MV-4-11 (cell line): ENCODE measurements at regions not wholly inside any gene's neighbourhood (a gene's known extent, or its start where the extent isn't known, plus 50 kb on each side); places are given as distances from the start of the nearest gene placed in this dataset.
A peak's percentile ranks its signal among the peaks of the same experiment; 100 is the strongest.

Source experiments
- DNase-seq: peaks from one replicate; lab custom pipeline; 2025; lab: John Stamatoyannopoulos, UW

- peak; percentile 72 for DNase-seq
Observed at GRCh38 chr2:94939349-94939748, 68.1 kb downstream of the TEKT4 start.

- no peak for DNase-seq
Observed at GRCh38 chr2:94947097-94948016, 76.1 kb downstream of the TEKT4 start.

GRCh38 chr2:94955702-94956101 lies 69.8 kb upstream of the MAL start:
- DNase-seq: no peak

- DNase-seq: no peak
Observed at GRCh38 chr2:94956797-94957391, 68.6 kb upstream of the MAL start.

GRCh38 chr2:94958245-94958644 lies 67.3 kb upstream of the MAL start:
- no peak for DNase-seq

- DNase-seq: no peak
Observed at GRCh38 chr2:94960266-94960665, 65.2 kb upstream of the MAL start.

- no peak for DNase-seq
Observed at GRCh38 chr2:94960751-94961150, 64.8 kb upstream of the MAL start.

- DNase-seq: no peak
Observed at GRCh38 chr2:94964193-94964592, 61.3 kb upstream of the MAL start.

- no peak for DNase-seq
Observed at GRCh38 chr2:94966689-94967088, 58.8 kb upstream of the MAL start.

- DNase-seq: no peak
Observed at GRCh38 chr2:94970353-94970752, 55.2 kb upstream of the MAL start.
